Fibroblast of the conjunctiva (primary cell): ENCODE measurements at regions not wholly inside any gene's neighbourhood (a gene's known extent, or its start where the extent isn't known, plus 50 kb on each side); places are given as distances from the start of the nearest gene placed in this dataset.
A peak's percentile ranks its signal among the peaks of the same experiment; 100 is the strongest.

Experiments
- DNase-seq: peaks from one replicate; pipeline ENCODE4 v3.0.0-alpha.2; 2010; ENCODE audit warnings: low read depth

DNA sequence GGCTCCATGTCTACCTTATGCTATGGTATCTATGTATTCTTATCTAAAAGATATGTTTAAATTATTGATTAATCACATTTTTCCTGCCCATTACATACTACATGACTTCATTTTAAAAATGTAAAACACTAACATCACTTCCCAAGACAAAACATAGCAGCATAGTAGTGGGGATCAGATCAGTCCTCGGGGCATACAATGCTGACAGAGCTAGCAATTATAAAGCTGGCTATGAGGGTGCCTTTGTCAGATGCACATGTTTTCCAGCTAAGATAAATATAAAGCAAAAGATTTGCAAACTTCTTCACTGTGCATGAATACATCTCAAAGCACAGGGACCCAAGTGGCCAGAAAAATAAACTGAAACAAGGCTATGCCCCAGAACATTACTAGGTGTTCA is 549.8 kb upstream of the INTU start:
- no peak for DNase-seq

DNA sequence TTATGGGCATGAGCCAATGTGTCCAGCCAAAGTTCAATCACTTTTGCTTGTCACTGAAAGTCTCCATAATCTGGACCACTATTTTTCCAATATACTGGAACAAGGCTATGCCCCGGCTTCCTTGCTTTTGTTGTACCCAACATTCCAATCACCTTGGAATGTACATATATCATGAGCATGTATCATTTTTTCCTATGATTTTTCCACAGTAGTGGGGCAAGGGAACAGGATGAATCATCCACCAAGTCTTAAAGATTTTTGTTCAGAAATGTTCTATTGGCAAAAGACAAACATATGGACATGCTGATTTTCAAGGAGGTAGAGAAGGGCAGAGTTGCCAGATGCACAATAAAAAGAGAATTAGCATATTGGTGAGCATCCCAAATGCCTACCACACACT is 548.1 kb upstream of the INTU start:
- DNase-seq: peak; percentile 12

DNA sequence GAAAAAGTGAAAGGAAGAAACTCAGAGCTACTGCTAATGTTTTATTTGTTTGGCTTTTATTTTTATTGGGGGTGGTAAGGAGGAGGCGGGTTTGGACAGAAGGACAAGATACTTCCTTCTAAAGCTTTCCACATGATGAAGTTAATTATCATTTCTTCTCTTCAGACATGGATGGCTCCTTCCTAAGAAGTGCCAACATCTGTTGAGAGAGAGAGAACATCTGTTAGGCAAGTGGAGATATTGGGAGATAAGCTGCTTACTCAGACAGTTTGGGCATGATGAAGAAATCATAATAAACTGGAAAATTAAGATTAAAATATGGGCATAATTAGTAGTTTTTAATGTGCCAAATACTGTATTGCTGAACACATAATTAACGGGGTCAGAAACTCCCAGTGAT is 535.7 kb upstream of the INTU start:
- no peak for DNase-seq

DNA sequence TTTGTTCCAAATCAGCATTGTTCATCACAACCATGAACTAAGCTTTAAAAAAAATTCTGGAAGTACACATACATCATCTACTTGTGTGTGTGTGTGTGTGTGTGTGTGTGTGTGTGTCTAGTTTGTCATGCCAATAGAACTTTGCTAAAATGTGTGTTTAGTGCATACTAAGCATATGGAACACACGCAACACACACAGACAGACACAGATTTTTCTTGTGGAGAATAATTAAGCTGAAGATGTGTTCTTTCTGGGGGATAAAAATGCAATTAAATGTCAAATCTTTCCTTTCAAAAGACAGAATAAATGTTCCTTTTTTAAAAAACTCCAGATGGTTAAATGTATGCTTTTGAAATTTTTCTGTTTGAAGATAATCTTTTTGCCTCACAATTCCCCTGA is 530.4 kb upstream of the INTU start:
- DNase-seq: no peak

DNA sequence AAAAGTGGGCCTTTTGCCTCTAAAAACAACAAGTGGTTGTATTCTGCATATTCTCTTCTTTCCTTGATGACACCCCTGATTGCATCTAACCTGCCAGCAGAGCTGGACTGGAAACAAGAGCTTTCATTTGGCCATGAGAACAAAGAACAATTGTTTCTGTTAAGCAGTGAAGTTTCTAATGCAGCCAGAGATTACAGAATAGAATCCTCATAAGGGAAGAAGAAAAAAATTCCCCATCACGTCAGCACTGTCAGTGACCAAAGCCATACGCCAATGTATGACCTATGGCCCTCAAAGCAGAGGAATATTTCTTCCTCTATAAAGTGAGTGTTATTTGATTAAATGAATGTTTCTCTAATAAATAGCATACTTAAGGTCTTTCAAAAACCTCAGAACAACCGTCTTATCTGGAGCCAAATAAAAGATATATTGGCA is 529.1 kb upstream of the INTU start:
- no peak for DNase-seq

DNA sequence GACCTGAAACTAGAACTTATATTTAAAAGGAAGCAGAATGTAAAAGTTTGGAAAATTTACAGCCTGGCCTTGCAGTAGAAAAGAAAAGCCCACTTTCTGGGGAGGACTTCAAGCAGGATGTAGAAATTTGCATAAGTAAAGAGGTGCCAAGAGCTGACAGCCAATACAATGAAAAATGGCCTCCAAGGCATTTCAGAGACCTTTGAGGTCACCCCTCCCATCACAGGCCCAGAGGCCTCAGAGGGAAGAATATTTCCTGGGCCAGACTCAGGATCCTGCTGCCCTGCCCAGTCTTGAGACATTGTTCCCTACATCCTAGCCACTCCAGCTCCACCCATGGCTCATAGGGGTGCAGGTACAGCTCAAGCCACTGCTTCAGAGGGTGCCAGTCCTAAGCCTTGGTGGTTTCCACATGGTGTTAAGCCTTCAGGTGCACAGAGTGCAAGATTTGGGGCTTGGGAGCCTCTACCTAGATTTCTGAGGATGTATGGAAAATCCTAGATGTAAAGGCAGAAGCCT is 518.9 kb upstream of the INTU start:
- DNase-seq: no peak

DNA sequence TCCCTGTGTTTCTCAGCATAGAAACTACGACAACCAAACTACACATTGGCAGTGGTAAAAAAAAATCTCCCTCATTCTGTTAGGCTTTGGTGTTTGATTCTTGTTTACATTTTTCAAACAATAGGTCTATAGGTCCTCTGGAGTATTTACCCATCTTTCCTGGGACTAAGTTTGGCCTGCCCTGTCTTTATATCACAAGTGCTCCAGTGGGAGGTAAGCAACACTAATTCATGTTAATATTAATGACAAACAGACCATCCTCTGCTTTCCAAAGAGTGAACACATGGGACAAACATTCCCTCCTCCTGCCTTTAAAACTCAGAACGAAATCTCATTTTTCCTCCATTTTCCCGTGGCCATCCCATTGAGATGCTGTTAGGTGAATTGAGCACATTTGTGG is 514.1 kb upstream of the INTU start:
- DNase-seq: no peak

DNA sequence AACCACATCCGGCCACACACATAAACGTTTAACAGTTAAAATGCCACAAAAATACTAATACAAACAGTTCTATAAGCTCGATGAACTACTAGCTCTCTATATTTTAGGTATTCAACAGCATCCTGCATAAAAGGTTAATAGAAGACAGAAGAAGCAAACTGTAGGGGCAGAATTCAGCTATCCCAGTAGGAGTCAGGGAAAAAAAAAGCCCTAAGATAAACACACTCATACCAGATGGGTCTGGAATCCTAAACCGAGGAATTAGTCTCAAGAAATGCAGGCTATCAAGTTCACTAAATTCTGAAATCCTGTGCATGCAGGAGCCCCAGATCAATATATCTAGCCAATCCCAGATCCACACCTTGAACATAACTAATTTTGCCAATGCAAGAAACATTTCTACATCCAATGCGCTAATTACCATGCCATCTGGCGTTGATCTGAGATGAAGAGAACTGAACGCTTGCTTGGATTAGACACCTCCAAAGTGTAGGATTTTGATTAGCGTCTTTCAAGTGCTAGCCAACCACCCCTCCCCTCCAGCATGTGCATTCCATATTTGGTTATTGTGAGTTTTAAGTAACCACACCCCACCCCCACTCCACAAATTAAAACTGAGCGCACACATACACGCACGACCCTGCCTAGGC is 512.2 kb upstream of the INTU start:
- no peak for DNase-seq

DNA sequence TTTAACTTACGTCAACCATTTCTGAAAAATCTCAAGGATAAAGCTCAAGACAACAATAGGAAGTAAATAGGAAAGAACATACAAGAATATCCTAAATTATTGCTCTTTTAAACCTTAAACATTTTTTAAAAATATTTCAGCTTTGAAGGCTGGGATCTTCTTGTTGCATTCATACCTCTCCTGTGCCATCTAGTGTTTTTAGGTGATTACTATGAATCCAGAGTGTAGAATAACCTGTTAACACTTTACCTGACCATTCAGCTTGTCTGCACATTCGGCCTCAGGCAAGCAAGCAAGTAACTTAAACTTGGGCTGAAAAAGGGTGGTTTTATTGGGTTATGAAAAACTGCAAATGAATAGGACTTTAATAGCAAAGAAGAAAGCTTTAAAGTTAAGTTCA is 507.8 kb upstream of the INTU start:
- DNase-seq: no peak

DNA sequence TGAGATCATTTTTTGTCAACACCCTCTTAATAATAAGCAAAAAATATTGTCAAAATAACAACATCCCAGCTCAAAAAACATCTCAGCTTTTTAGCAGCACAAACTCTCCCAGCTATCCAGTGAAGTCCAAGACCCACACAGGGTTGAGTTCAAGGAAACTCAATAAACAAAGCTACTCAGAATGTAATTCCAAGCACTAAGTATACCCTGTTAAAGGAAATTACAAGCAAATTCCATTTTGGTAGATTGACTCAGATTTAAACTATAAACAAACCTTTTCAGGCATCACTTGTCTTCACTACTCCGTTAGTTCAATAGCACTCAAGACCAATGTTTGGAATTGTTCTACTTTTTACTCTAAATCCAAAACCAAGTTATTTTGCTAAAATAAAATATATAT is 506.0 kb upstream of the INTU start:
- no peak for DNase-seq

DNA sequence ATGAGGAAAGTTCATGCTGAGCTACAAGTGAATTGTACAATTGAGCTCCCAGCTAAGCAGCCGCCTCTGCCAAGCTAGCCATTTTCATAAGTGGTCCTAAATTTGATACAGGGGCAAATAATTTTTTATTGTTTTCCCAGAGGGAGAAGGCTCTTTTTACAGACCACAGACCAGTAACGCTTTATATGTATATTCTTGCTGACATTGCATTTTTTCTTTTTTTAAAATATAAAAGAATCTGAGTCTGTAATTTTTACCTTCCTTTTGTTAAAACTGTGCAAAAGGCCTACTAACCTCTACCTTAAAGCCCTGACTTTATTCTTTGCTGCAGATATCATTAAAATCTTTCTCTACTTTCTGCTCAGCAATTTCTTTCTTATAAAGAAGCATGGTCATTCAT is 501.2 kb upstream of the INTU start:
- no peak for DNase-seq

DNA sequence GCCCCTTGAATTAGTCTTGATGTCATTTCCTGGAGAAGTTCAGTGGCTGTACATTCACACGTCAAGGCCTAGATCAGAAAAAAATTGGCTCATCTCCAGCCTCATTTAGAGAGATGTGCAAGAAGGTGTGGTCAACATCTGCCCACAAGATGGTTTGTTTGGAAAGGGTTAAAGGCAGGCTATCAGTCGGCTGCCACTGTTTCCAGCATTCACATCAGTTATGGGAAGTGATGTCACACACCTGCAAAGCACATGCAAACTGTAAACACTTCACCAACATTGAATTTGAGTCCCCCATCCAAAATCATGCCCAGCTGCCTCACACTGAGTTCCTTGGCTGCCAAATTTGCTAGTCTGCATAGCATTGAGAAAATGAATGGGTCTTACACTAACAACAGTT is 498.3 kb upstream of the INTU start:
- no peak for DNase-seq

DNA sequence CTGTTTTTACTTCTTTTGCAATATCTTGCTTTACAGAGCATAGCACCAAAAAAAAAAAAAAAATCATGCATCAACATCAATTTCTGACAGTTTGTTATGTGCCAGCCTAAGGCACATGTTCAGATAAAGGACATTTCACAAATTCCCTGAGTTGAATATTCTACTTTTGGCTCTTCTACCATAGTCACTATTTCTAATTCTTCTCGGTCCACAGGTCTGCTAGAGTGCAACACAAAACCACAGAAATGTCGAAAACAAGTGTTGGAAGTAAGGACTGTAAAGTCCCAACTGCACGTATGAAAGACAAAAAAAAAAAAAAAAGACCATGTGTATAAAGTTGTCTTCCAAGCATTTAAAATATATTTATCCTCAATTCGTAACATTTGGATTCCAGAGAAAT is 494.2 kb upstream of the INTU start:
- DNase-seq: no peak

DNA sequence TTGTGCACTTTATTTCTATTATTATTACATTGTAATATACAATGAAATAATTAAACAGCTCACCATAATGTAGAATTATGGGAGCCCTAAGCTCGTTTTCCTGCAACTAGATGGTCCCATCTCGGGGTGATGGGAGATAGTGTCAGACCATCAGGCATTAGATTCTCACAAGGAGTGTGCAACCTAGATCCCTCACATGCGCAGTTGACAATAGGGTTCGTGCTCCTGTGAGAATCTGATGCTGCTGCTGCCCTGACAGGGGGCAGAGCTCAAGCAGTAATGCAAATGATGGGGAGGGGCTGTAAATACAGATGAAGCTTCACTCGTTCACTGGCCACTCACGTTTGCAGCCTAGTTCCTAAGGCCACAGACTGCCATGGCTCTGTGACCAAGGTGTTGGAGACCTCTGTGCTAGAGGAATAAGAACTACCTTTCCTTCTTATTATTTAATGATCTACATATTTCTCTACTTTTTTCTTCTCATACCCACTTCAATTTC is 492.9 kb upstream of the INTU start:
- DNase-seq: no peak

DNA sequence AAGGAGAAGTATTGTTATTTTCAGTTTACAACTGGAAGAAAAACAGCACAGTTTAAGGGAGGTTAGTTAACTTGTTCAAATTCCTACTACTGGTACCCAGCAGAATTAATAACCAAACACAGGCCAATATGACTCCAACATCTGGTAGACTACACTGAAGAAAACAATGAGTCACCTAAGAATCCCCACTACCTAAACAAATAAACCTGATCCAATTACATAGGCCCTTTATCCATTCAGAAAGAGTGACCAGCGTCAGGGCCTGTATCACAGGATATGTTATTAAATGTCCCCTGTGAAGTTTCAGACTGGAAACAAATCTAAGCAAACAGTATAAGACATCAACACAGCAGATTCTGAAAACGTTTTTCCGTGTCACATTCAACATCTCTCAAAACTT is 492.5 kb upstream of the INTU start:
- no peak for DNase-seq

DNA sequence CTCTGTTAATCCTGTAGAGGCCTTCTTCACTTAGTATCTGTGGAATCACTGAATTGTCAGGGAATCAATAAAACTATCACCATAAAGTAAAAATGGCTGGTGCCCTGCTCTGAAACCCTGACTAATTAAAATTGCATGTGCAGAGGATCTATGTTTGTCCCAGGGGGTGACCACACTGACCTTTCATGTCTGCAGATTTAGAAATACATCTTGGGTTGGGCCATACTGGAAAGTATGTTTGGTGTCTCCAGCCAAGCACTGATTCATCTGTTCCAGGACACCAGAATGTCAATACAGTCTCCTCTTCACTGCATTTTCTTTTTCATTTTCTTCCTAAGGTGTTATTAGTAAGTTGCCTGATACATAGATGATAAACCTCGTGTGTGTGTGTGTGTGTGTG is 490.9 kb upstream of the INTU start:
- DNase-seq: peak; percentile 80

DNA sequence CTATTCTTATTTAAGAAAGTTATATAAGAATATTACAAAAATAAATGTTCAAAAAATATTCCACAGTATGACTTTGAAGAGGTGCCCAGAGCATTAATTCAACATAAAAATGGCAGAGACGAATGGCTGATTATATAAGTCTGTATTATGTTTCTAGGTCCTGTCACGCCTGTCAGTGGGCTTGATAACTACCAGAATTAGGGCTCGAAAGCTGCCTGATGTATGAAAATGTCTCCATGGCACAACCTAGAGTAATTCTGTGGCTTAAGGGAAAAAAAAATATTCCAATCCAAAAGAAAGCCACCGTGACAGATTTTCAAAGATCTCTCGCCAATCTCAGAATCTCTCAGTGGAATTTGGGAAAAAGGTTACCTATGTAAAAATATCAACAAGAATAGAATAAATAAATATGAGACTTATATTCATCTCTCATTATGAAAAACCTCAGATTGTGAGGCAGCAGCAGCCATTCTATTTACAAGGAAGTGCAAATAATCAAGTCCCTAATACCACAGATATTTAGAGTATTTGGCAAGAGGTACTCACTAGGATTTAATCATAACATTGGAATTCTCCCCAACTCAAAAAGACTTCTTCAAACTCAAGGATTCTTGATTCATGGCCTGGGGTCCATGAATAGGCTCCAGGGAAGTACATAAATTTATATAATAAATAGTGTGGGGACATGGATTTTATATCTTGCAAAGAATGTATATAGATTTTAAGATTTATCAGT is 489.1 kb upstream of the INTU start:
- peak; percentile 36 for DNase-seq

DNA sequence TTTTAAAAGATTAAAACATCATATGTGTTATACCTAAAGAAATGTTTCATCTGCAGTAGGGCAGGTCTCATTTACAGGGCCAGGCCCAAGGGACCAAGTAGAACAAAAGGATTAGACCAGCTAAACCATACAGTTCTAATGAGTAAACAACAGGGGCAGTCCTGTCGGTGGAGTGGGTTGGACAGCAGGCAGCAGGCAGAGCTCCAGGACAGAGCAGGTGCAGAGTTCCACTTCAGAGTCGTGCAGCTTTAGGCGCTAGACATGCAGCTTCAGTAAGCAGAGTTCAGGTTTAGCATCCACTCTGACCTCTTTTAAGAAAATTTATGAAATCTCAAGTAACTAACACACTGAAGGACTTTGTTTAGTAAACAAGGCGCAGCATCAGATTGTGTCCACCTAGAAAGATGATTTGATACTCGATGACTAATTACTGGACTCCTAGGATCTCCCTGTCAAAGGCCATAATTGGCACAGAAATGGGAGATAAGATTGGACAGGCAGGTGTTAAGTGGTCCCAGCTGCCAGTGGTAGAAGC is 487.7 kb upstream of the INTU start:
- no peak for DNase-seq

DNA sequence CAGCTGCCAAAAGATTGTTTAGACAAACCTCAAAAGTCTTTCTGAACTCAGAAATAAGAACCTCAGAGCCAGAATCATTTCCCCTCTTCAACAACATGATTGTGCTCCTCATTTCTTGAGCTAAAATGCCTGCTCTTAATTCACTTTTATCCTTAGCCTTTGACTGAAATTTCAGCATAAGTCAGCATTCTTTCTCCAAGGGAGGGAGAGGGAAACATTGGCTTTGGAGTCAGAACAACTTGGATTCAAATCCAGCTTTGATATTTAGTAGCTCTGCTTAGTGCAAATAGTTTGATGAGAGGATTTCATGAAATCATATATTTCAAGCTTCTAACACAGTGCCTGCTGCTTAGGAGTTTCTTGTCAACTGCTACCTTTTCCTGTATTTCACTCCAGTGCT is 484.6 kb upstream of the INTU start:
- DNase-seq: no peak

DNA sequence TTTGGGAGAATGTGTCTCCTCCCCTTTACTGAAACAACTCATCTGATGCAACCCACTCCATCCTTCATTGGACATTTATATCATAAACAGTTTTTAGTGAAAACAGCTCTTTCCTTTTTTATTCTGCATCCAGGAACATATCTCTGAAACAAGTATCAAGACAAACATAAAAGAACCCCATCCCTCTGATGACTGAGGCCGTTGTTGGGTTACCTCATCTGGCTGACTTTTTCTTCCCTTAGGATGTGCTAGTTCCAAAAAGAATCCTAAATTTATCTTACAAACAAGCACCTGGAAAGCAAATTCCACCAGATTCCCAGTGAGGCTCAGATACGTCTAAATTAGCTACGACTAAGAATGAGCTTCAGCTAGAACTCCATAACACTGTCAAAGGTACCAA is 483.7 kb upstream of the INTU start:
- no peak for DNase-seq

DNA sequence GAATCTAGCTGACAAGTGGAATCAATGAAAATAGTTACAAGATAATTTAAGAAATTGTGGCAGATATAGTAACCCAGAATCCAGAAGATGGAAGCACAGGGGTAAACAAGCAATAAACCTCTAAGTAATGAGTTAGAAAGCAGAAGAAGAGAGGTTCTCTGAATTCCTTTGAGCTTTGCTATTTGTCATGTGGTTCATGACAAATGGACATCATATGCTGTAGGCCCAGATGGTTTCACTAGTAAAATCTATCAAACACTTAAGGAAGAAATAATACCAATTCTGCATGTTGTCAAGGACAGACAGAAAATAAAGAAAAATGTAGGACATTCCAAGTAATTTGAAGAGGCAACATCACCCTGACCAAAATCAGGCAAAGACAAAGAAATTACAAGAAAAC is 480.8 kb upstream of the INTU start:
- DNase-seq: no peak

DNA sequence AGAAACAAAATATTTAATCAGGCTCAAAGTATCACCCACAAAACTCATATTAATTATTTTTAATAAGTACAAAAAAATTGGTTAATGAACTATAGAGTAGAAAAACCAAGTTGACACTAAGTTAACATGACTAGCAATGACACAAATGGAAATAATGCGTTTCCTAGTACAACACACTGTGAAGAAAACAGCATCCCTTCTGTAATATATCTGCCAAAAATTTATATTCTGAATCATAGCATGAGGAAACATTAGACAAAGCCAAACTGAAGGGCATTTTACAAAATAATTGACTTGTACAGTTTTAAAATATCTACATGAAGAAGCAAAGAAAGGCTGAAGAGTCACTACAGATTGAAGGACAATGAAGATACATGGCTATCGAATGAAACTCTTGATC is 477.6 kb upstream of the INTU start:
- no peak for DNase-seq

DNA sequence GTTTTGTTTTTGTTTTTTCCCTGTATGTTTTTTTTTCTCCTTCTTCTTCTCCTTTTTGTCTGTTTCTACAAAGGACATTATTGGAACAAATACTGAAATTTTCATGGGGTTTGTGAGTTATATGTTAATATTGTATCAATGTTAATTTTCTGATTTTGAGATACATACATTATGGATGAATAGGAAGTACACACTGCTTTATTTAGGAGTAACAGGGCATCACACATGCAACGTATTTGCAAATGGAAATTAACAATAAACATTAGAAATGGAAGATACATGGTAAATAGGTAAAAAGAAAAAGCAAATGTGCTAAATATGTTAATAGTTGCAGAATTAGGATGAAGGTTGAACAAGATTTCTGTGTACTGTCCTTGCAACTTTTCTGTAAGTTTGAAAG is 477.2 kb upstream of the INTU start:
- DNase-seq: no peak
